AG09309 (cell line): ENCODE measurements at regions not wholly inside any gene's neighbourhood (a gene's known extent, or its start where the extent isn't known, plus 50 kb on each side); places are given as distances from the start of the nearest gene placed in this dataset.

Experiments used
- DNase-seq: peaks from one replicate; pipeline ENCODE4 v3.0.0-alpha.2; 2010; ENCODE audit warnings: low read depth
- H3K4me3 ChIP-seq: 2 replicates; pipeline ENCODE4 v1.5.1; 2011; ENCODE audit warnings: mild to moderate bottlenecking, low read depth, low read length, moderate library complexity; ENCODE audit not compliant: control insufficient read depth
- CTCF ChIP-seq: IDR thresholded peaks from 2 replicates; pipeline ENCODE4 v1.5.1; 2011; ENCODE audit warnings: mild to moderate bottlenecking, low read depth, low read length, inconsistent platforms; ENCODE audit not compliant: insufficient read depth, control insufficient read depth; ENCODE audit errors: missing control alignments

- peak overlapping the region; percentile 30 for H3K4me3 ChIP-seq
- no peak for TF ChIP-seq CTCF
- no peak for DNase-seq
Observed at GRCh38 chr4:53905941-53906377, 158.4 kb downstream of the CHIC2 start.

- DNase-seq = no peak
- no peak overlapping the region for H3K4me3 ChIP-seq
- no peak for TF ChIP-seq CTCF
Observed at GRCh38 chr4:53905276-53905940, 159.0 kb downstream of the CHIC2 start.

DNA sequence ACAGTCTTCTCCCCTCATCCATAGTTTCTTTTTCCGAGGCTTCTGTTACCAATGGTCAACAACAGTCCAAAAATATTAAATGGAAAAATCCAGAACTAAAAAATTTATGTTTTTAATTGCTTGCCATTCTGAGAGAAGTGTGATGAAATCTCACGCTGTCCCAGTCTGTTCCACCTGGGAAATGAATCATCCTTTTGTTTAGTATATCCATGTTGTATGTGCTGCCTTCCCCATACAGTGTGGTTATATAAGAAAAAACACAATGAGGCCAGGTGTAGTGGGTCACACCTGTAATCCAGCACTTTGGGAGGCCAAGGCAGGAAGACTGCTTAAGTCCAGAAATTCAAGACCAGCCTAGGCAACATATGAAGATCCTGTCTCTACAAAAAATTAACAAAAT, 161.6 kb downstream of the CHIC2 start:
- H3K4me3 ChIP-seq = no peak overlapping the region
- TF ChIP-seq CTCF = no peak
- no peak for DNase-seq

DNA sequence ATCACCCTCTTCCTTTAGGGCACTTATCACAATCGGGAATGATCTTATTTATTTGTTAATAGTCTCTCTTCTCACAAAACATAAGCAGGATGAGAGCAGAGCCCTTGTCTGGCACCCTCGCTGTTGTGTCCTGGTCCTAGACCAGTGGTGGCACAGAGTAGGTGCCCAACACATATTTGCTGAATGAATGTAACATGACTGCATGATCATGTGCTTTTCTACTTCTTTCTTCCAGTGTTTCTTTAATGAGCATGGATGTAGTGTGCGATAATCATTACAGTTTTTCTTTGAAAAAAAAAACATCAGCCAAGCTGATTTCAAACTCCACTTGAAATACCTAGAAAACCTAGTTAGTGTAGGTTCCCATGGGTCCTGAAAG, 164.1 kb downstream of the CHIC2 start:
- no peak overlapping the region for H3K4me3 ChIP-seq
- no peak for DNase-seq
- TF ChIP-seq CTCF = no peak

DNA sequence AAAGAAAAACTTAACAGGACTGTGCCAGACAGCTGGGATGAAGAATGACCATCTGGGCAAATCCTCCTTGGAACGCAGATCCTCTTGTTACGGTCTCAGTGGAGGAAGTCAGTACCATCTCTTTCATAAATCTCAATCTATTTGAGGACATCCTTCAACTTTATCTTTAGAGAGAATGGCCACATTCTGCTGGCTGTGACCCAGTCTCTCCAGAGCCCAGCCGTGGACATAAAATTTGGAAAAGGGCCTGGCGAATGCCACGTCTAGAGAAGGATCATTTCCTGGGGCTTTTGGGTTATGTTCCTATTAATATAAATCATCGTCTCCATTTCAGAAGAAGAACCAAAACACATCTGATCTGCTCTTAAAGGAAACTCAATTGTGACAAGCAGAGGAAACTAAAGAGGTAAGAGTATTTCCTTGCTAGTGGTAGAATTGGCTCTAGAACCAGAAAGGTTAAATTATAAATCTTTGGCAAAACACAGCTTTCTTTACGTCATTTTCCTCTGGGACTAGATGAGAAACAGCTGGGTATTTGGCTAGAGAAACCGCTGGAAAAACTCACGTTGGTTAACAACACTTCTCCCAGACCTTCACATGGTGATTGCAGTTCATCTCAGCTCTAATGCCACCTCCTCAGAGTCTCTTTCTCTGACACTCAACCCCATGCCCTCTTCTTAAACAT, 164.7 kb downstream of the CHIC2 start:
- H3K4me3 ChIP-seq = no peak overlapping the region
- TF ChIP-seq CTCF = no peak
- peak; percentile 83 for DNase-seq

GRCh38 chr4:53895137-53895536, 169.3 kb downstream of the CHIC2 start:
- no peak for DNase-seq
- no peak overlapping the region for H3K4me3 ChIP-seq

More at GRCh38 chr4:53895137-53895536, 169.3 kb downstream of the CHIC2 start:
- TF ChIP-seq CTCF = no peak
